PFSK-1 (cell line): ENCODE measurements at regions not wholly inside any gene's neighbourhood (a gene's known extent, or its start where the extent isn't known, plus 50 kb on each side); places are given as distances from the start of the nearest gene placed in this dataset.

Experiments
- FOXP2 ChIP-seq: optimal IDR thresholded peaks from 2 replicates; pipeline ENCODE3; 2011; ENCODE audit warnings: borderline replicate concordance, control low read depth, inconsistent platforms; ENCODE audit not compliant: insufficient read depth; ENCODE audit errors: extremely low read length, extremely low read depth
- POLR2AphosphoS5 ChIP-seq: IDR thresholded peaks from 2 replicates; pipeline ENCODE4 v1.6.1; 2012; ENCODE audit warnings: low read depth, mild to moderate bottlenecking, control low read depth, low read length, moderate library complexity
- REST ChIP-seq, 2 experiments: IDR thresholded peaks; 2 replicates each; pipeline versions ENCODE4 v1.6.1 to v1.8.0; 2011 to 2012; ENCODE audit warnings: low read depth in 2 of 2, low read length in 2 of 2, control low read depth in 1 of 2, inconsistent platforms in 1 of 2, mild to moderate bottlenecking in 1 of 2, moderate library complexity in 1 of 2; ENCODE audit not compliant: insufficient read depth in 1 of 2
- SIN3A ChIP-seq: IDR thresholded peaks from 2 replicates; pipeline ENCODE4 v1.6.1; 2012; ENCODE audit warnings: mild to moderate bottlenecking, low read length, moderate library complexity, borderline replicate concordance; ENCODE audit not compliant: insufficient read depth
- TAF1 ChIP-seq: IDR thresholded peaks from 2 replicates; pipeline ENCODE4 v1.6.1; 2012; ENCODE audit warnings: low read length, control low read depth, borderline replicate concordance; ENCODE audit not compliant: insufficient read depth

GRCh38 chr1:215484171-215484939 is 82.7 kb upstream of the KCTD3 start:
- TF ChIP-seq REST (IDR thresholded peaks at IDR 0.05; ENCODE audit: insufficient read depth in 1 of 2, low read depth in 2 of 2, low read length in 2 of 2) = no peak
- no peak for TF ChIP-seq TAF1
- TF ChIP-seq SIN3A = no peak
- TF ChIP-seq POLR2AphosphoS5 = no peak
- no peak for TF ChIP-seq FOXP2
